ENCODE measurements at regions not wholly inside any gene's neighbourhood (a gene's known extent, or its start where the extent isn't known, plus 50 kb on each side); places are given as distances from the start of the nearest gene placed in this dataset.
"Not testable (repeated sequence)": the region's sequence is repeated elsewhere in the genome, so short reads cannot be mapped to it uniquely, and the experiment has no call there.

GRCh38 chr1:48084826-48085225, 87.6 kb upstream of the TRABD2B start:
- no peak for DNase-seq (ENCODE audit: low read depth, low spot score)

GRCh38 chr1:48082271-48082962, 85.2 kb upstream of the TRABD2B start:
- DNase-seq (ENCODE audit: low read depth, low spot score) = no peak

- DNase-seq (ENCODE audit: low read depth, low spot score) = no peak
Measured at GRCh38 chr1:48080331-48081255, 83.4 kb upstream of the TRABD2B start.

- no peak for DNase-seq (ENCODE audit: low read depth, low spot score)
Measured at GRCh38 chr1:48079096-48079495, 81.9 kb upstream of the TRABD2B start.

DNA sequence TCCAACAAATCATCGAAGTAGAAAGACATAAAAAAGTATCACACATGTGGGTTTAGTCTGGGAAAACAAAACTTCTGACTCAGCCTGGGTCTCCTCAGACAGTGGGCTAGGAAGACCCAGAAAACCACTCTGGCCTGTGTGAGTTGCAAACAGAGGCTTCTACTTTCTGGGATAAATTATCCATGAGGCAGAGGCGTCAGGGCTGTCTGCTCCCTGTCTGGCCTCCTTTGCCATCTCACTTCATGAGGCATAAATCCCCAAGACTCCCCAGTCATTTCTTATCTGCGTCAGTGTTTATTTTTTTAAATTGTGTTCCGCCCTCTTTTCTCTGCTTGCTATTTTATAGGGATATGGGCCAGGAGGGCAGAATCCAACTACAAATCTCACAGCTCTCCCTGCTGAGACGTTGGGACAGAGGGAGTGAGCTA, 80.6 kb upstream of the TRABD2B start:
- DNase-seq (ENCODE audit: low read depth, low spot score) = no peak

DNA sequence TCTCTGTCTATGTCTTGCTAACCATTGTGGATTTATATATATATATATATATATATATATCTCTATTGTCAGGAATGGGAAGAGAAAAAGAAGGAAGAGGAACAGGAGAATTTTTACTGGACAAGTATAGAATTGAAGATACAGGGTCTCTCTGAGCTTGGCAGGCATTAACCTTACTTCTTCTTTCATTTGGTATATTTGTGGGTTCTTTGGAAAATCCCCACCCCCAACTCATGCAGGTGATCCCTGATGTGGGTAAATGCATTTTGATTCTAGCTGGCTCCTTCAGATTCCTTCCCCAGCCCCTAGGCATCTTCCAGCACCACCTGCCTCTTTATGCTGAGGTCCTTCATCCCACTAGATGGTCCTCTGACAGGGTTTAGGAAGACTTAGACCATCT, 78.8 kb upstream of the TRABD2B start:
- no peak for DNase-seq (ENCODE audit: low read depth, low spot score)

DNA sequence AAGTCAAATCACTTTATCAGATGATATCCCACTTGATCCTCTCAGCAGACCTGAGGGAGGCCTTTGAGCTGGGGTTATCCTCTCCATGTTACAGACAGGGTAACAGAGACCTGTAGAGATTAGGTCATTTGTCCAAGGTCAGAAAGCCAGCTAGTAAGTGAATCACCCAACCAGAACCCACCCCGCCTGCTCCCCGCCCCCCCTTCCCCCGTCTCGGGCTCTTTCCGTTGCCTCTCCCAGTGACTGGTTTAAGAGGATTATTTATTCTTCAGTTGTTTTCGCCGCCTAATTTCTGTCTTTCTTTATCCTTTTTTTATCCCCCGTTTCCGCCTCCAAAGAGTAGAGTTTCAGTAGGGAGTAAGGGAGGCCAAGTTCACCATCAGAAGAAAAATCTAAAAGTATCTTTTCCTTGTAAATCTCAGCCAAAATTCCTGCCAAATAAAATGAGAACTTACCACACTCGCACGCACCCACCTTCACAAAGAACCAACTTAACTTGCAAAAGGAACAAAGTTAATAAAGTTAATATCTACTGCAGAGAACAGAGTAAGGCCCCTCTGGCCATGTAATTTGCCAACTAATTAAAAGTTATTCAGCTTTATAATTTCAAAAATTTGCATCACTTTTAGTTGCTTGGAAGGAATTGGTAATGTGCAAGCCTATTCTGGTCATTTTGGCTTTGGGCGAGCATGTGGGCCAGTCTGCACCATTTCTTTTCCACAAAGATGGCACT, 76.8 kb upstream of the TRABD2B start:
- DNase-seq (ENCODE audit: low read depth, low spot score) = no peak

- no peak for DNase-seq (ENCODE audit: low read depth, low spot score)
Measured at GRCh38 chr1:48071513-48071912, 74.3 kb upstream of the TRABD2B start.

DNA sequence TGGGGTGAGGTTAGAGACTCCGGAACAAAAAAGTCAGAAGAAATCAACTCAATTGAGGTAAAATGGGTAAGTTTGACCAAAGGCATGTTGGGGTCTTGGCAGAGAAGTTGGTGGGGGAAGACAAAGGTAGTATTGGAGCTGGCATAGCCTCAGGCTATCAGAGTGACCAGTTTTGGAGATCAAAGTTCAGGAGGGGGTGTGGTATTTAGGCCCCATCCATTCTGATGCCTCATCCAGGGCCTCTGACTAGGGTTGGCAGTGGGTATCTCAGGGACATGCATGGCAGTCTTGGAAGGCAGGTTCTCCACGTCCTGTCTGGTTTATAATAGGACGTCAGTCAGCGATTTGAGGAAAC, 73.2 kb upstream of the TRABD2B start:
- no peak for DNase-seq (ENCODE audit: low read depth, low spot score)

DNA sequence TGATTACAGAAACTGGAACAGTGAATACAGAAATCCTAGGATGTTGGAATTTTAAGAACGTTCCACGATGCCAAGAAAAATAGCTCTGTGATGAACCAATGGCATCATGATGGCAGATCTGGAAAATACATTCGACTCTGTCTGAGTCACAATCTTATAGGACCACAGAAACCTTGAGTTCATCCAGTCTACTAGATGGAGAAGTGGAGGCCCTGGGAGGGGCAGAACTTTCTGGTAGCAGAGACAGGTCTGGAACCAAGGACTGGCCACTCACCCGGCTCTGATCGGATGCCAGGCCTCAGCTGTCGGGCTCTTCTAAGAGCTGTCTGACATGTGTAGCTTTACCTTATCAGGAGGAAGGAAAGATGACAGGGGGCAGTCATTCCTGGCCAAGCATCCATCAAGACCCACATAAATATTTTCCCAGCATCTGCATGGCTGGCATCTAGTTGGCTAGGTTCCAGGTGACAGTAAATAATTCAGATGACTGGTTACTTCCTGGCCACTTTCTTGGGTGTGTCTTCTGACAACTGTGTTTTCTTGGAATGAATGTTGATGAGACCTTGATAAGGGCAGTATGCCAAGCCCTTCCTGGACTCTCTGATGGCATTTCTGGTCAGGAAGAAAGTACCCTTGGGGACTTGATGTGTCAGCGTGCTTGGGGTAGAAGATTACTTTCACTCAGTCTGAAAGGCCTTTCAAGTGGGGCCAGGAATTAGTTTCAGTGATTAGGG, 72.6 kb upstream of the TRABD2B start:
- no peak for DNase-seq (ENCODE audit: low read depth, low spot score)

DNA sequence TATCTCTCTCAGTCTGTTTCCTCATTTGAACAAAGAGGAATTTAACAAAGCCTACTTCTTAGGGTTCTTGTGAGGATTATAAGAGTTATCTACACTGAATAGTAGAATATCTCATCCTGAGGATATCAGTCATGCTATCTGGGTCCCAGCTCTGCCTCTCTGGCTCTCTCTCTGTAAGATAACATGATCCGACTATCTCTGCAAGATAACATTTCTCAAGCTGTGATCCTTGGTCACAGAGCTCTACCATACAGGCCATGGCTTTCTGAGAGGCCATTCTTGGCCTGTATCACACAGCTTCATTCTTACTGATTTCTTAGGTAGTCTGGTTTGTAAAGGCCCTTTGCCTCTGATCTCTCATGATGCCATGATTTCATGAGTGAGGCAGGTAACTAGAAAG, 71.0 kb upstream of the TRABD2B start:
- no peak for DNase-seq (ENCODE audit: low read depth, low spot score)

- DNase-seq (ENCODE audit: low read depth, low spot score) = no peak
Measured at GRCh38 chr1:48066936-48067335, 69.8 kb upstream of the TRABD2B start.

DNA sequence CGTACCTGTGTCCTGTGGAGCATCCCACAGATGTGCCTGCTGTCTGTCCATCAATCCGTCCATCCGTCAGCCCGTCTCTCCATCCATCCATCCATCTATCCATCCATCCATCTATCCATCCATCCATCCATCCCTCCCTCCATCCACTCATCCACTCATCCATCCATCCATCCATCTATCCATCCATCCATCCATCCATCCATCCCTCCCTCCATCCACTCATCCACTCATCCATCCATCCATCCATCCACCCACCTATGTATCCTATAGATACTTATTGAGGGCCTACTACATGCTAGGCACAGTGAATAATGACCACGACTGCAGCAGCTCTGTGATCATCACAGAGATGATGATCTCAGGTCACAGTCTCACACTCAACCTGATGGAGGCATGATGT, 67.5 kb upstream of the TRABD2B start:
- not testable (repeated sequence) for DNase-seq (ENCODE audit: low read depth, low spot score)

GRCh38 chr1:48062353-48062752, 65.2 kb upstream of the TRABD2B start:
- DNase-seq (ENCODE audit: low read depth, low spot score) = no peak

DNA sequence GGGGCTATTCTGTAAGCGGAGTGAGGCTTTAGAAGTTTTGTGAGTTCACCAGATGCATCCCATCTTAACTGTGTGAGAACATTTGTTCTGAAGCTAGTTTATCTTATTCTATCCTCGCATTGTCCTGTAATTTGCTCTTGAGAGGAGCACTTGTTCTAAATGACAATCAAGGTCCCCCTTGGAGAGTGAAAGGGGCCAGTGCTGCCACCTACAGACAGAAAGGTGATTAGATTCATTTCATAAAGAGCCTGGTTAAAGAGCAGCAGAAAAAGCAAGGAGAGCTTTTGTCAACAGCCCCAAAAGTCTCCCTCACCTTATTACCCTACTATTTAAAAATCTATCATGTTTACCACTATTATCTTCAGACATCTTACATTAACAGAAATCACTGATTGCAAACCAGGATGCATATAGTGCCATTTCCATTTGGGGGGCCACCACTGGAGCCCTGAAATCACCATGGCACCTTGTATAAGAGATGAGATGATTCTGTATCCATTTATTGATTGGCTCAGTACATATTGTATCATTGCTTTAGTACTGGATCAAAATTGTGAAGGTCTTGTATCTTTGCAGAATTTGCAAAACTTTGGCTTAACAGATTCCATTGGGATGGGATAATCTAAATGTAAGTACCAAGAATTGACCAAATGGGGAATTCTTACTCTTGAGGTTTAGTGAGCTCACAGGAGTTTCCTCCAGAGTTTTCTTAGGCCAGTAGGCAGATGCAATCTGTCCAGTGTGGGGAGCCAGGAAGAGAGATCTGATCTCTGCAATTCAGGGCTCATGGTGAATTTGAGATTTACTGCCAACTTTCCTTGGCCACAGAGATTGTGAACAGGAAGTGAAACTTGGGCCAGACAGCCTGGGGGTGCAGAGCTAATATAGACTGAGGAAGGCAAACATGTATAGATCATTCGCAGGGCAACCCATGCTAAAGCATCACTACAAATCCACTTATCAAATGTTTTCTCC, 64.3 kb upstream of the TRABD2B start:
- DNase-seq (ENCODE audit: low read depth, low spot score) = no peak

DNA sequence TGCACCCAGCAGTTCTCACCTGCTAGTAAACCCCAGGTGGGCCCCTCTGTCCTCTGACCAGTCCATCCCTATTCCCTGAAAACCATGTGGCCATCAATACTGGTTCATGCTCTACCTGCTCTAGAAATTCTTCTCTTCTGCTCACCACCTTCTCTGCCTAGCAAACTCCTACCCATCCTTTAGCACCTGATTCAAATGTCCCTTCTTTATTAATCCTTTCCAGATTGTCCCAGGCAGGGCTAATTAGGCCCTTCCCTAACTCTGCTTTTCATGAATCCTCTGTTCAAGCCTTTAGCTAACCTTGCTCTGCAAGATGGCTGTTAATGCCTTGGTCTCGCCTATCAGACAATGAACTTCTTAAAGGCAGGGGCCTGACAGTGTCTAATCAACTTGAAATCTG, 62.1 kb upstream of the TRABD2B start:
- no peak for DNase-seq (ENCODE audit: low read depth, low spot score)

DNA sequence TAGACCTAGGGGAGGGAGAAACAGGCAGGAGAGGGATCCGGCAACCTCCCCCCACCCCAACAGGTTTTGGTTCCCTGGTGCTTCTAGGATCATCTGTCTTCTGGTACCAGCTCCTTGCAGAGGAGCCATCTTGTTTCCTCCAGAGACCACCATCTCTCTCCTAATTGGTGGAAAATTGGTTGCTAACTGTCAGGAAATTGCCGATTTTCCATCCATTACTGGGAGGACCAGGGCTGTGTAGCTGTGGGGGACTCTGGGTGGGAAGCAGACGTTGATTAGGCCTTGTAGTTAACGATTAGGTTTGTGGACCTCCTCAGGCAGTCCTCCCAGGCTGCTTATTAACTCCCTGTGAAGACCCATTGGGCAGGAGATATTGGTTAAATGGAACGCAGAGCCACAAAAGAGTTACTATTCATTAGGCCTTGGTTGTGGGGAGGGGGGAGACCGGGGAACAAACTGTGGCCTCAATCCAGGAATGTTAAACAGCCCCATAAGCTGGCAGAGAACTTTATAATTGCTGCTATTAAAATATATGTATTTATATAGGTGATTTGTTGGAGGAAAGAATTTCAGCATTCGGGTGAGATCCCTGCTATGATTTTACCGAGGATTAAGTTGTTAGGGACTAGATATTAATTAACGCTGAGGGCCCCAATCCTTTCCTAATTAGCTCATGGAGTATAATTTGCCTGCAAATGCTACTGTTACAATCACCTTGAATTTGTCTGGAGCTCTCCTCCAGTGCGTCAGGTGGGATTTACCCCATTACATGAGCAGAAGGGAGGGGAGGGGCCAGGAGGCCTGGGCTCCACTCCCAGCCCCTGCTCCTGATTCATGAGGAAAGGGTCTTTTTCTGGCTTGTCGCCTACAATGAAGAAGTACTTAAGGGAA, 61.2 kb upstream of the TRABD2B start:
- no peak for DNase-seq (ENCODE audit: low read depth, low spot score)

DNA sequence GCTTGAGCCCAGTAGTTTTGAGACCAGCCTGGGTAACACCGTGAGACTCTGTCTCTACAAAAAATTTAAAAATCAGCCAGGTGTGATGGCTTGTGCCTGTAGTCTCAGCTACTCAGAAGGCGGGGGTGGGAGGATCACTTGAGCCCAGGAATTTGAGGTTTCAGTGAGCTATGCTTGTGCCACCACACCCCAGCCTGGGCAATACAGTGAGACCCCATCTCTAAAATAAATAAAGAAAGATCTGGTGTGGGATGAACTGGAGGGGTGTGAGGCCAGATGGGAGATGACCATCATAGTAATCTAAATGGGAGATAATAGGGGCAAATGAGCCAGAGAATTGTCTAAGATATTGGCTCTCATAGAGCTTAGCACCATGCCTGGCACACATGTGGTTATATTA, 60.1 kb upstream of the TRABD2B start:
- DNase-seq (ENCODE audit: low read depth, low spot score) = no peak
